AG04449 (cell line): ENCODE measurements at regions not wholly inside any gene's neighbourhood (a gene's known extent, or its start where the extent isn't known, plus 50 kb on each side); places are given as distances from the start of the nearest gene placed in this dataset.
"Not testable (repeated sequence)": the region's sequence is repeated elsewhere in the genome, so short reads cannot be mapped to it uniquely, and the experiment has no call there.

ENCODE experiments used
- CTCF ChIA-PET: fragments of 350-600 bp; formaldehyde crosslinking; extraction: SDS; loops from one replicate; lab custom pipeline; 2021; ENCODE audit warnings: antibody characterized with exemption; lab: Yijun Ruan, JAX
- POLR2A ChIA-PET: fragments of 400-600, 350-600 bp; formaldehyde crosslinking; extraction: SDS; loops from one replicate; lab custom pipeline; 2020; ENCODE audit warnings: antibody characterized with exemption, inconsistent platforms; lab: Yijun Ruan, JAX
- DNase-seq: peaks from one replicate; pipeline ENCODE4 v3.0.0-alpha.2; 2010; ENCODE audit warnings: low read depth, low spot score
- H3K4me3 ChIP-seq: 2 replicates; pipeline ENCODE4 v1.5.1; 2011; ENCODE audit warnings: low read depth, mild to moderate bottlenecking, control low read depth, low read length
- CTCF ChIP-seq: IDR thresholded peaks from one replicate; pipeline ENCODE4 v1.5.1; 2011; ENCODE audit warnings: mild to moderate bottlenecking, moderate library complexity, low read length, control low read depth, inconsistent platforms; ENCODE audit not compliant: insufficient read depth; ENCODE audit errors: missing control alignments

GRCh38 chr22:49344656-49345055, 483.0 kb downstream of the BRD1 start:
- no peak for DNase-seq
- no peak overlapping the region for H3K4me3 ChIP-seq
- no peak for TF ChIP-seq CTCF
- ChIA-PET CTCF (no interaction called here), POLR2A (no interaction called here)

- no peak overlapping the region for H3K4me3 ChIP-seq
- DNase-seq, result no peak
- no peak for TF ChIP-seq CTCF
- ChIA-PET POLR2A (no interaction called here), CTCF (no interaction called here)
These were observed 483.5 kb downstream of the BRD1 start for GRCh38 chr22:49344161-49344560.

- ChIA-PET CTCF (no interaction called here), POLR2A (no interaction called here)
- H3K4me3 ChIP-seq, result no peak overlapping the region
- DNase-seq, result no peak
- no peak for TF ChIP-seq CTCF
These were observed 487.3 kb downstream of the BRD1 start for GRCh38 chr22:49340406-49340805.

- H3K4me3 ChIP-seq, DNase-seq, CTCF ChIA-PET, POLR2A ChIA-PET: not testable (repeated sequence)
These were observed 491.2 kb downstream of the BRD1 start for GRCh38 chr22:49336483-49336882.

GRCh38 chr22:49334976-49335375, 492.7 kb downstream of the BRD1 start:
- no peak overlapping the region for H3K4me3 ChIP-seq
- ChIA-PET CTCF (no interaction called here), POLR2A (no interaction called here)
- DNase-seq, result no peak
- no peak for TF ChIP-seq CTCF

GRCh38 chr22:49334449-49334789, 493.3 kb downstream of the BRD1 start:
- CTCF ChIA-PET, result no interaction called here
- no peak for DNase-seq
- no peak overlapping the region for H3K4me3 ChIP-seq
- no peak for TF ChIP-seq CTCF
- POLR2A ChIA-PET, result no interaction called here

GRCh38 chr22:49333206-49333605, 494.5 kb downstream of the BRD1 start:
- DNase-seq, result no peak
- ChIA-PET POLR2A (no interaction called here), CTCF (no interaction called here)
- no peak overlapping the region for H3K4me3 ChIP-seq
- TF ChIP-seq CTCF, result no peak
